Colonic mucosa (tissue), 4 donors: ENCODE measurements at regions not wholly inside any gene's neighbourhood (a gene's known extent, or its start where the extent isn't known, plus 50 kb on each side); places are given as distances from the start of the nearest gene placed in this dataset.

ENCODE experiments used
- DNase-seq: peaks from one replicate; pipeline ENCODE4 v3.0.0-alpha.2; 2020
- H3K27ac ChIP-seq: fragments of 200-600 bp; one replicate; pipeline ENCODE4 v1.8.0; 2021
- H3K27me3 ChIP-seq: fragments of 200-600 bp; one replicate; pipeline ENCODE4 v1.8.0; 2021
- H3K36me3 ChIP-seq: fragments of 200-600 bp; one replicate; pipeline ENCODE4 v1.8.0; 2021
- H3K4me1 ChIP-seq: fragments of 200-600 bp; one replicate; pipeline ENCODE4 v1.8.0; 2021; ENCODE audit warnings: mild to moderate bottlenecking
- H3K4me3 ChIP-seq: fragments of 200-600 bp; one replicate; pipeline ENCODE4 v1.8.0; 2021
- H3K9ac ChIP-seq, 2 donors: one replicate each; pipeline ENCODE4 v1.7.0; 2013; ENCODE audit warnings: control low read depth in 2 of 2, low read depth in 2 of 2, low read length in 2 of 2
- H3K9me3 ChIP-seq: fragments of 200-600 bp; one replicate; pipeline ENCODE4 v1.8.0; 2021
- intact Hi-C: fragments of 100-400 bp; cut with DNase I; formaldehyde crosslinking; loops from one replicate; pipeline ENCODE4 v1.14.1; 2022
- TF ChIP-seq, protein P1 (sequence below): fragments of 200-600 bp; IDR thresholded peaks from one replicate; pipeline ENCODE4 v1.8.0; 2022; ENCODE audit warnings: antibody characterized with exemption, mild to moderate bottlenecking
- donor health status: healthy.
- donor health status: DM: no; HTN: no; CAD: no.
- donor health status: DM: no; HTN: no; CAD: no.

DNA sequence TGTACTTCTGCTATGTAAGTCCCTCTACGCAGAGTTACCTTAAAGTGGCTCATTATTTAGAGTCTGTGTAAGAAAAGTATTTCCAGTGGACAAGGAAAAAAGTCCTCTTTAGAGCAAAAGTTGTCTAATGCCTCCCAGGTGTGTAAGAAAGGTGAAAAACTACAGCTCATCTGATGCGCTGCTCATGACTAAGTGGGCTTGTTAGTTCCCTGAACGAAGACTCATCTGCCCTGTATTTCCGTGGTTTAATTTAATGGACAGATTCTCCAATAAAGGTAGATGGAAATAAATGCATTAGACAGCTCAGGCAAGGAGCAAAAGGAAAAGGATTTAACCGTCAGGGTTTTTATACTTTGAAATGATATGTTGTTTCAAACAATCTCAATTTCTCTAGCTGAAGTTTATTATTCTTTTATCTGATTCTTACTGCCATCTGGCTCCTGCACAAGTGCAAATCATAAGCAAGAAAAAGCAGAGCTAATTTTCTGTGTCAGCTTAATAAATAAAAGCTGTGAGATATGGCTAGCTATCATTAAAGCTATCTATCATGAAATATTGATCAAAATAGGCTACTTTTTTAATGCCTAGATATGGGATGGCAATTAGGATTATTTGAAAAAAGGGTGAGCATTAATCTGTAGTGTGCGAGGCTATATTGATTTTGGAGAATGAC, 73.7 kb upstream of the PCDH9 start:
- Histone ChIP-seq H3K9ac (no peak overlapping the region), H3K9me3 (no peaks in the 10 kb centered on the region), H3K36me3 (no peaks in the 10 kb centered on the region), H3K4me1 (no peaks in the 10 kb centered on the region), H3K27me3 (no peaks in the 10 kb centered on the region), H3K27ac (no peak overlapping the region), H3K4me3 (no peak overlapping the region)
- TF ChIP-seq, protein P1, sequence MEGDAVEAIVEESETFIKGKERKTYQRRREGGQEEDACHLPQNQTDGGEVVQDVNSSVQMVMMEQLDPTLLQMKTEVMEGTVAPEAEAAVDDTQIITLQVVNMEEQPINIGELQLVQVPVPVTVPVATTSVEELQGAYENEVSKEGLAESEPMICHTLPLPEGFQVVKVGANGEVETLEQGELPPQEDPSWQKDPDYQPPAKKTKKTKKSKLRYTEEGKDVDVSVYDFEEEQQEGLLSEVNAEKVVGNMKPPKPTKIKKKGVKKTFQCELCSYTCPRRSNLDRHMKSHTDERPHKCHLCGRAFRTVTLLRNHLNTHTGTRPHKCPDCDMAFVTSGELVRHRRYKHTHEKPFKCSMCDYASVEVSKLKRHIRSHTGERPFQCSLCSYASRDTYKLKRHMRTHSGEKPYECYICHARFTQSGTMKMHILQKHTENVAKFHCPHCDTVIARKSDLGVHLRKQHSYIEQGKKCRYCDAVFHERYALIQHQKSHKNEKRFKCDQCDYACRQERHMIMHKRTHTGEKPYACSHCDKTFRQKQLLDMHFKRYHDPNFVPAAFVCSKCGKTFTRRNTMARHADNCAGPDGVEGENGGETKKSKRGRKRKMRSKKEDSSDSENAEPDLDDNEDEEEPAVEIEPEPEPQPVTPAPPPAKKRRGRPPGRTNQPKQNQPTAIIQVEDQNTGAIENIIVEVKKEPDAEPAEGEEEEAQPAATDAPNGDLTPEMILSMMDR: no peak
- intact Hi-C loops: no loop called here
- no peak for DNase-seq

DNA sequence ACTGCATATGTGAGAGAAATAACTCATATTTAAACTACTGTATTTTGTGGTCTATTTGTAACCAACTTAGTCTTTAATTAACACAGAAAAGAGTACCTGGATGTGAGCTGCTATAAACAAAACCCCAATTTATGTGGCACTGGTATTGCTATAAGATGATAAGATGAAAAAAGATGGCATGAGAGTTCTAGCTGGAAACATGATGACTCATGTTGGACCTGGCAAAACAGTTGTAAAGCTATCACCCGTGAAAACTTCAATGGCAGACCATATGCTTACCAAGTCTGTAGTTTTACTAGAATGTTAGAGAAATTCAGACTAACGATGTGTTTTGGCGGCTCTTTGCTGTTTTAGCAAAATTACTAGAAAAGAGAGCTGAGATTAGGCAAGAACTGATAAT, 69.6 kb upstream of the PCDH9 start:
- no peaks in the 10 kb centered on the region for H3K27me3 ChIP-seq
- H3K4me3 ChIP-seq: no peak overlapping the region
- TF ChIP-seq, protein P1: no peak
- H3K27ac ChIP-seq: no peak overlapping the region
- DNase-seq: no peak
- intact Hi-C loops: no loop called here
- no peaks in the 10 kb centered on the region for H3K9me3 ChIP-seq
- no peak overlapping the region for H3K9ac ChIP-seq
- no peaks in the 10 kb centered on the region for H3K4me1 ChIP-seq
- no peaks in the 10 kb centered on the region for H3K36me3 ChIP-seq

DNA sequence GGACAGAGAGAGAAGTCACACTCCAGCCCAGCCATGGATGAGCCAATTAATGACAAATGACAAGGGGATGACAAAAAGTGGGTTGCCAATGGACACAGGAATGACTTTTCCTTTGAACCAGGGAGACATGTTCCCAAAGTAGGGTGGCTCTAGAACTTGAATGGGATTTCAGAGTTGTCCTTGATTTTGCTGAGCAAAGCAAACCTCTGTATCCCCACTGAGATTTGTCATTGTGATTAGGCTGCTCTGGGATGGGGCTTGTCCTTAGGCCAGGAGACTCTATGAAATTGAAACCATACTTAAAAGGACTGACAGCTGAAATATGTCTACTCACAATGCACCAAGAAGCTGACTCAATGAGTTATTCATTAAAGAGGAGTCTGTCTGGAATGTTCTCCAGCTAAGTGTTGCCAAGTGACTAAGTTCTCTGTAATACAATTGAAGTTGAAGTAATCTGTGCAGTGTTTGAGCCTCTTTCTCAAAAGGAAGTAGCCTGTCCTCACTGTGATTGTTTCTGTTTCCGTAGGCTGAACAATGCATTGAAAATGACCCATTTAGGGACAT, 69.0 kb upstream of the PCDH9 start:
- TF ChIP-seq, protein P1: no peak
- intact Hi-C loops: no loop called here
- Histone ChIP-seq H3K4me3 (no peak overlapping the region), H3K9ac (no peak overlapping the region), H3K9me3 (no peaks in the 10 kb centered on the region), H3K27me3 (no peaks in the 10 kb centered on the region), H3K4me1 (no peaks in the 10 kb centered on the region), H3K36me3 (no peaks in the 10 kb centered on the region), H3K27ac (no peak overlapping the region)
- DNase-seq: no peak

DNA sequence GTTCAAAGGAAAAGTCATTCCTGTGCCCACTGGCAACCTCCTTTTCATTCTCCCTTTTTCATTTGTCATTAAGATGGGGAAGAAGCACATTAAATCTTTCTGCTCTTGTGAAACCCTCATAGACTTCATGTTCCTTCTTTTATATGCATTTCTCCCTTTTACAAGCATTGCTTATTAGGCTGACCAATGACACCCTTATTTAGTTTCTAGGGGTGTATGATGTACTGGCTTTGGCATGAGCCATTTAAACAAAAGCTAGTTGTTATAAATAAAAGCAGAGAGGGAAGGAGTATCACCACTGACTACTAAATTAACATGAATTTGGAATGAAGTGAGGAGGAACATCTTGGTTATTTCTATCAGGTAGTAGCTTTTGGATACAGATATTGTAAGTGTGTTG, 68.2 kb upstream of the PCDH9 start:
- no peaks in the 10 kb centered on the region for H3K4me1 ChIP-seq
- DNase-seq: no peak
- H3K27ac ChIP-seq: no peak overlapping the region
- no peaks in the 10 kb centered on the region for H3K9me3 ChIP-seq
- no peaks in the 10 kb centered on the region for H3K36me3 ChIP-seq
- H3K9ac ChIP-seq: no peak overlapping the region
- TF ChIP-seq, protein P1: no peak
- no peaks in the 10 kb centered on the region for H3K27me3 ChIP-seq
- intact Hi-C loops: no loop called here
- no peak overlapping the region for H3K4me3 ChIP-seq

DNA sequence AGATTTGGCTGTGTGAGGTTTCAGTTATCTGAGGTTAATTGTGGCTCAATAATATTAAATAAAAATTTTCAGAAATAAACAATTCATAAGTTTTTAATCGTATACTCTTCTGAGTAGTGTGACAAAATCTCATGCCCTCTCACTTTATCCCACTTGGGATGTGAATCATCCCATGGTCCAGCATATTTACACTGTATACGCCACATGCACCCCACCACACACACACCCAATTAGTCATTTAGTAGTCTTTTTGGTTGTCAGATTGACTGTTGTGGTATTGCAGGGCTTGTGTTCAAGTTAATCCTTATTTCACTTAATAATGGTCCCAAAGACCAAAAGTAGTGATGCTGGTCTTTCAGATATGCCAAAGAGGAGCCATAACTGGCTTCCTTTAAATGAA, 66.4 kb upstream of the PCDH9 start:
- Histone ChIP-seq H3K9me3 (no peaks in the 10 kb centered on the region), H3K4me1 (no peaks in the 10 kb centered on the region), H3K27ac (no peak overlapping the region), H3K9ac (no peak overlapping the region), H3K36me3 (no peaks in the 10 kb centered on the region), H3K4me3 (no peak overlapping the region), H3K27me3 (no peaks in the 10 kb centered on the region)
- intact Hi-C loops: no loop called here
- no peak for DNase-seq
- TF ChIP-seq, protein P1: no peak
